GM13976 (cell line): ENCODE measurements at regions not wholly inside any gene's neighbourhood (a gene's known extent, or its start where the extent isn't known, plus 50 kb on each side); places are given as distances from the start of the nearest gene placed in this dataset.

ENCODE experiments used
- DNase-seq: peaks from one replicate; pipeline ENCODE4 v3.0.0; 2012; ENCODE audit warnings: low spot score
- CTCF ChIP-seq: IDR thresholded peaks from 2 replicates; pipeline ENCODE4 v1.5.1; 2012; ENCODE audit warnings: borderline replicate concordance, mild to moderate bottlenecking; ENCODE audit not compliant: insufficient read depth; ENCODE audit errors: extremely low read depth, missing control alignments, control extremely low read depth
- in situ Hi-C: fragments of 300-500 bp; cut with MboI; formaldehyde crosslinking; loops from one replicate; pipeline ENCODE4 v1.12.0; 2022; ENCODE audit warnings: low sequenced_read_pairs, mixed read lengths, inconsistent platforms; ENCODE audit not compliant: unreplicated experiment

GRCh38 chr6:18335948-18336347 is 51.2 kb upstream of the RNF144B start:
- DNase-seq = no peak
- no peak for TF ChIP-seq CTCF
- in situ Hi-C loops = no loop called here

GRCh38 chr6:18334251-18334650 is 52.9 kb upstream of the RNF144B start:
- no peak for TF ChIP-seq CTCF
- no peak for DNase-seq
- in situ Hi-C loops = no loop called here

GRCh38 chr6:18330548-18331081 is 56.5 kb upstream of the RNF144B start:
- in situ Hi-C loops = no loop called here
- no peak for DNase-seq
- TF ChIP-seq CTCF = no peak

- DNase-seq = no peak
- in situ Hi-C loops = loop anchor here (10.0 kb wide), 1 partner anchor 175 kb away; no protein-coding TSS in a partner anchor
- no peak for TF ChIP-seq CTCF
Measured at GRCh38 chr6:18329776-18330175, 57.4 kb upstream of the RNF144B start.

GRCh38 chr6:18328540-18328939 is 58.6 kb upstream of the RNF144B start:
- DNase-seq = no peak
- no peak for TF ChIP-seq CTCF
- in situ Hi-C loops = loop anchor here (10.0 kb wide), 1 partner anchor 176 kb away; no protein-coding TSS in a partner anchor

- no peak for TF ChIP-seq CTCF
- in situ Hi-C loops = loop anchor here (10.0 kb wide), 1 partner anchor 177 kb away; no protein-coding TSS in a partner anchor
Measured at GRCh38 chr6:18328070-18328469, 59.1 kb upstream of the RNF144B start.

More at GRCh38 chr6:18328070-18328469, 59.1 kb upstream of the RNF144B start:
- no peak for DNase-seq
